OCI-LY3 (cell line): ENCODE measurements at regions not wholly inside any gene's neighbourhood (a gene's known extent, or its start where the extent isn't known, plus 50 kb on each side); places are given as distances from the start of the nearest gene placed in this dataset.

Experiments used
- EZH2phosphoT487 ChIP-seq: fragments of 200-600 bp; shearing (Covaris generic); IDR thresholded peaks from 2 replicates; pipeline ENCODE4 v1.6.1; 2018; ENCODE audit warnings: antibody characterized with exemption, mixed run types, low read depth
- TF ChIP-seq, protein P1 (sequence below): fragments of 200-600, 300-600 bp; sonication (generic); IDR thresholded peaks from 2 replicates; pipeline ENCODE4 v1.5.1; 2014; ENCODE audit warnings: antibody characterized with exemption, low read length, low read depth

DNA sequence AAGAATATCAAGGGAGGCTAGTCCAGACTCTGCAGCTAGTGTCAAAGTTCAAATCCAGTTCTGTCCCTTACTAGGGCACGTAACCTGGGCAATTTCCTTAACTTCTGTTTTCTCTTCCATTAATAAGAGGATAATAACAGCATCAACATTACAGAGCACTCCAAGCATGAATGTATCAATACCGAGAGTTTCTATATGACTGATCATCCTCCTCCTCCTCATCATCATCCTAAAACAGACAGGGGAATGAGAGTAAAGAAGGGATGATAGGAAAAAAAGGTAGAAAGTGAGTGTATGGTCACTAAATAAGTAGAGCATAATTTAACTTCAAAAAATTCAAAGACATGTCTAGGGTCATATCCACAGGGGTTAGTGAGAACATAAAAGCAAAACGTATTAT, 171.4 kb downstream of the NDUFA12 start:
- TF ChIP-seq, protein P1, sequence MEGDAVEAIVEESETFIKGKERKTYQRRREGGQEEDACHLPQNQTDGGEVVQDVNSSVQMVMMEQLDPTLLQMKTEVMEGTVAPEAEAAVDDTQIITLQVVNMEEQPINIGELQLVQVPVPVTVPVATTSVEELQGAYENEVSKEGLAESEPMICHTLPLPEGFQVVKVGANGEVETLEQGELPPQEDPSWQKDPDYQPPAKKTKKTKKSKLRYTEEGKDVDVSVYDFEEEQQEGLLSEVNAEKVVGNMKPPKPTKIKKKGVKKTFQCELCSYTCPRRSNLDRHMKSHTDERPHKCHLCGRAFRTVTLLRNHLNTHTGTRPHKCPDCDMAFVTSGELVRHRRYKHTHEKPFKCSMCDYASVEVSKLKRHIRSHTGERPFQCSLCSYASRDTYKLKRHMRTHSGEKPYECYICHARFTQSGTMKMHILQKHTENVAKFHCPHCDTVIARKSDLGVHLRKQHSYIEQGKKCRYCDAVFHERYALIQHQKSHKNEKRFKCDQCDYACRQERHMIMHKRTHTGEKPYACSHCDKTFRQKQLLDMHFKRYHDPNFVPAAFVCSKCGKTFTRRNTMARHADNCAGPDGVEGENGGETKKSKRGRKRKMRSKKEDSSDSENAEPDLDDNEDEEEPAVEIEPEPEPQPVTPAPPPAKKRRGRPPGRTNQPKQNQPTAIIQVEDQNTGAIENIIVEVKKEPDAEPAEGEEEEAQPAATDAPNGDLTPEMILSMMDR: no peak
- no peak for TF ChIP-seq EZH2phosphoT487
